ENCODE measurements at regions not wholly inside any gene's neighbourhood (a gene's known extent, or its start where the extent isn't known, plus 50 kb on each side); places are given as distances from the start of the nearest gene placed in this dataset.

GRCh38 chr9:27659571-27659970 is 86.3 kb upstream of the C9orf72 start:
- TF ChIP-seq CTCF (IDR thresholded peaks at IDR 0.05) (no peak), EZH2 (IDR thresholded peaks at IDR 0.05) (no peak), EZH2phosphoT487 (IDR thresholded peaks at IDR 0.05) (no peak)

Measured in neural progenitor cell (in vitro differentiated cells).